Neural progenitor cell (in vitro differentiated cells): ENCODE measurements at regions not wholly inside any gene's neighbourhood (a gene's known extent, or its start where the extent isn't known, plus 50 kb on each side); places are given as distances from the start of the nearest gene placed in this dataset.

Experiments
- EZH2 ChIP-seq: fragments of 200-600 bp; sonication (generic); IDR thresholded peaks from 2 replicates; pipeline ENCODE4 v1.6.1; 2017; ENCODE audit warnings: antibody characterized with exemption, mild to moderate bottlenecking, moderate library complexity
- TF ChIP-seq, protein P1 (sequence below): fragments of 200-600 bp; sonication (generic); IDR thresholded peaks from 2 replicates; pipeline ENCODE4 v1.5.1; 2017; ENCODE audit warnings: antibody characterized with exemption, mild to moderate bottlenecking

DNA sequence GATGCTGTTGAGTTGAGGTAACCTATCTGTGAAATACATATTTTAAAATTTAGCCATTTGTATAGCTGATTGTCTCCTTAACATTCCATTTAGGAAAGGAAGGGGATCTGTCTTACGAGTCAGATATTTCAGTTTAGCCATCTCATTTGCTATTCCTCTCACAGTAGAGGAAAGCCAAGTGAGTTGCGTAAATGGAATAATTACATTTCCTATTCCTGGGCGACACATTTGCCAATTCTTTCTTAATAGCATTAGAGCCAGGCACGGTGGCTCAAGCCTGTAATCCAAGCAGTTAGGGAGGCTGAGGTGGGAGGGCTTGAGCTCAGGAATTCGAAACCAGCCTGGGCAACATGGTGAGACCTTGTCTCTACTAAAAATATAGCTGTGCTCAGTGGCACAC, 116.3 kb downstream of the TMX1 start:
- TF ChIP-seq, protein P1, sequence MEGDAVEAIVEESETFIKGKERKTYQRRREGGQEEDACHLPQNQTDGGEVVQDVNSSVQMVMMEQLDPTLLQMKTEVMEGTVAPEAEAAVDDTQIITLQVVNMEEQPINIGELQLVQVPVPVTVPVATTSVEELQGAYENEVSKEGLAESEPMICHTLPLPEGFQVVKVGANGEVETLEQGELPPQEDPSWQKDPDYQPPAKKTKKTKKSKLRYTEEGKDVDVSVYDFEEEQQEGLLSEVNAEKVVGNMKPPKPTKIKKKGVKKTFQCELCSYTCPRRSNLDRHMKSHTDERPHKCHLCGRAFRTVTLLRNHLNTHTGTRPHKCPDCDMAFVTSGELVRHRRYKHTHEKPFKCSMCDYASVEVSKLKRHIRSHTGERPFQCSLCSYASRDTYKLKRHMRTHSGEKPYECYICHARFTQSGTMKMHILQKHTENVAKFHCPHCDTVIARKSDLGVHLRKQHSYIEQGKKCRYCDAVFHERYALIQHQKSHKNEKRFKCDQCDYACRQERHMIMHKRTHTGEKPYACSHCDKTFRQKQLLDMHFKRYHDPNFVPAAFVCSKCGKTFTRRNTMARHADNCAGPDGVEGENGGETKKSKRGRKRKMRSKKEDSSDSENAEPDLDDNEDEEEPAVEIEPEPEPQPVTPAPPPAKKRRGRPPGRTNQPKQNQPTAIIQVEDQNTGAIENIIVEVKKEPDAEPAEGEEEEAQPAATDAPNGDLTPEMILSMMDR = no peak
- no peak for TF ChIP-seq EZH2
